H9 (cell line): ENCODE measurements at regions not wholly inside any gene's neighbourhood (a gene's known extent, or its start where the extent isn't known, plus 50 kb on each side); places are given as distances from the start of the nearest gene placed in this dataset.

Source experiments
- DNase-seq: peaks from one replicate; pipeline ENCODE4 v3.0.0-alpha.2; 2017
- H2AFZ ChIP-seq: one replicate; pipeline ENCODE4 v1.6.1; 2013; ENCODE audit warnings: mild to moderate bottlenecking, low read length, control low read depth, moderate library complexity
- H2AK5ac ChIP-seq: 2 replicates; pipeline ENCODE4 v1.6.1; 2013; ENCODE audit warnings: low read length, control low read depth, mixed read lengths; ENCODE audit not compliant: insufficient read length
- H2BK120ac ChIP-seq: one replicate; pipeline ENCODE4 v1.6.1; 2013; ENCODE audit warnings: low read depth, mild to moderate bottlenecking, low read length, control low read depth, inconsistent platforms; ENCODE audit not compliant: poor library complexity, severe bottlenecking
- H2BK12ac ChIP-seq: 2 replicates; pipeline ENCODE4 v1.6.1; 2013; ENCODE audit warnings: low read length, control low read depth, mixed read lengths, low read depth; ENCODE audit not compliant: insufficient read length
- H2BK15ac ChIP-seq: 2 replicates; pipeline ENCODE4 v1.6.1; 2013; ENCODE audit warnings: low read depth, low read length, control low read depth
- H2BK20ac ChIP-seq: one replicate; pipeline ENCODE4 v1.6.1; 2013; ENCODE audit warnings: low read depth, mild to moderate bottlenecking, low read length, control low read depth, inconsistent platforms; ENCODE audit not compliant: poor library complexity, severe bottlenecking
- H2BK5ac ChIP-seq: 2 replicates; pipeline ENCODE4 v1.6.1; 2013; ENCODE audit warnings: low read length, control low read depth, mixed read lengths; ENCODE audit not compliant: insufficient read length
- H3K14ac ChIP-seq: 2 replicates; pipeline ENCODE4 v1.6.1; 2013; ENCODE audit warnings: low read length, control low read depth; ENCODE audit not compliant: insufficient read depth
- H3K18ac ChIP-seq: 2 replicates; pipeline ENCODE4 v1.6.1; 2013; ENCODE audit warnings: low read depth, mild to moderate bottlenecking, mixed read lengths, low read length, control low read depth; ENCODE audit not compliant: insufficient read length
- H3K23ac ChIP-seq: 2 replicates; pipeline ENCODE4 v1.6.1; 2013; ENCODE audit warnings: low read length, control low read depth, mixed read lengths, low read depth; ENCODE audit not compliant: insufficient read length
- H3K23me2 ChIP-seq: 2 replicates; pipeline ENCODE4 v1.6.1; 2013; ENCODE audit warnings: low read depth, mild to moderate bottlenecking, mixed read lengths, low read length, control low read depth; ENCODE audit not compliant: insufficient read length, poor library complexity, severe bottlenecking
- H3K27ac ChIP-seq: 2 replicates; pipeline ENCODE4 v1.5.1; 2013; ENCODE audit warnings: low read length, control low read depth, mixed read lengths, low read depth; ENCODE audit not compliant: insufficient read length
- H3K27me3 ChIP-seq: 2 replicates; pipeline ENCODE4 v1.6.1; 2013; ENCODE audit warnings: low read length, control low read depth, inconsistent platforms; ENCODE audit not compliant: insufficient read depth
- H3K4ac ChIP-seq: 2 replicates; pipeline ENCODE4 v1.6.1; 2013; ENCODE audit warnings: low read depth, mild to moderate bottlenecking, control low read depth, inconsistent platforms, low read length, moderate library complexity
- H3K4me1 ChIP-seq: 2 replicates; pipeline ENCODE4 v1.6.1; 2013; ENCODE audit warnings: low read length, control low read depth, inconsistent platforms; ENCODE audit not compliant: insufficient read depth
- H3K4me2 ChIP-seq: 2 replicates; pipeline ENCODE4 v1.6.1; 2013; ENCODE audit warnings: low read length, control low read depth, mixed read lengths; ENCODE audit not compliant: insufficient read length, insufficient read depth
- H3K56ac ChIP-seq: 2 replicates; pipeline ENCODE4 v1.6.1; 2013; ENCODE audit warnings: low read depth, mild to moderate bottlenecking, mixed read lengths, low read length, control low read depth; ENCODE audit not compliant: insufficient read length
- H3K79me1 ChIP-seq: 2 replicates; pipeline ENCODE4 v1.6.1; 2013; ENCODE audit warnings: low read depth, mild to moderate bottlenecking, moderate library complexity, low read length, control low read depth, inconsistent platforms; ENCODE audit not compliant: insufficient read depth, poor library complexity, severe bottlenecking
- H3K79me2 ChIP-seq: 2 replicates; pipeline ENCODE4 v1.6.1; 2013; ENCODE audit warnings: low read length, control low read depth, inconsistent platforms; ENCODE audit not compliant: insufficient read depth
- H3K9ac ChIP-seq: 2 replicates; pipeline ENCODE4 v1.6.1; 2013; ENCODE audit warnings: low read length, control low read depth, mixed read lengths; ENCODE audit not compliant: insufficient read length; ENCODE audit errors: extremely low read depth
- H3K9me3 ChIP-seq: one replicate; pipeline ENCODE4 v1.6.1; 2013; ENCODE audit warnings: low read depth, low read length, inconsistent platforms; ENCODE audit not compliant: control insufficient read depth
- H3T11ph ChIP-seq: one replicate; pipeline ENCODE4 v1.6.1; 2013; ENCODE audit warnings: mild to moderate bottlenecking, low read length, control low read depth, inconsistent platforms
- H4K20me1 ChIP-seq: one replicate; pipeline ENCODE4 v1.6.1; 2013; ENCODE audit not compliant: control insufficient read depth, insufficient read length, insufficient read depth
- H4K5ac ChIP-seq: 2 replicates; pipeline ENCODE4 v1.6.1; 2013; ENCODE audit warnings: low read depth, mild to moderate bottlenecking, mixed read lengths, low read length, control low read depth; ENCODE audit not compliant: insufficient read length
- H4K8ac ChIP-seq: replicated peaks from 2 replicates; pipeline ENCODE4 v1.6.1; 2013; ENCODE audit warnings: low read length, control low read depth, mixed read lengths, low read depth; ENCODE audit not compliant: insufficient read length
- H4K91ac ChIP-seq: 2 replicates; pipeline ENCODE4 v1.6.1; 2013; ENCODE audit warnings: low read depth, mild to moderate bottlenecking, moderate library complexity, mixed read lengths, low read length, control low read depth; ENCODE audit not compliant: insufficient read length
- H3K27ac Mint-ChIP-seq, 3 experiments: 2 replicates in 2 of 3; 3 replicates in 1 of 3; pipeline ENCODE4 v1.8.0; 2020 to 2021; ENCODE audit warnings: mixed read lengths in 3 of 3, mild to moderate bottlenecking in 1 of 3, moderate library complexity in 1 of 3
- H3K27me3 Mint-ChIP-seq: 2 replicates; pipeline ENCODE4 v1.8.0; 2021; ENCODE audit warnings: low read depth, mild to moderate bottlenecking, moderate library complexity, mixed read lengths
- H3K36me3 Mint-ChIP-seq, 3 experiments: 2 replicates in 2 of 3; 3 replicates in 1 of 3; pipeline ENCODE4 v1.8.0; 2020 to 2021; ENCODE audit warnings: low read depth in 3 of 3, mixed read lengths in 3 of 3; ENCODE audit not compliant: insufficient read depth in 1 of 3
- H3K4me1 Mint-ChIP-seq, 2 experiments: 2 replicates each; pipeline ENCODE4 v1.8.0; 2020; ENCODE audit warnings: mixed read lengths in 2 of 2
- H3K4me3 Mint-ChIP-seq, 2 experiments: 2 replicates in 1 of 2; 3 replicates in 1 of 2; pipeline ENCODE4 v1.8.0; 2020 to 2021; ENCODE audit warnings: mild to moderate bottlenecking in 2 of 2, mixed read lengths in 2 of 2, moderate library complexity in 1 of 2
- H3K9me3 Mint-ChIP-seq, 2 experiments: 2 replicates in 1 of 2; 3 replicates in 1 of 2; pipeline ENCODE4 v1.8.0; 2020; ENCODE audit warnings: mild to moderate bottlenecking in 2 of 2, mixed read lengths in 2 of 2, moderate library complexity in 1 of 2
- CTCF ChIP-seq: fragments of 200-600 bp; sonication (generic); conservative IDR thresholded peaks from 3 replicates; pipeline ENCODE4 v1.8.0; 2021; ENCODE audit warnings: antibody characterized with exemption, mild to moderate bottlenecking
- WGBS: extraction: QIAGEN DNeasy Blood & Tissue Kit; methylation state at CpG from one replicate; pipeline ENCODE4 v1.1.7; 2013; ENCODE audit warnings: missing lambda C conversion rate, low lambda C conversion rate, mixed read lengths; ENCODE audit not compliant: insufficient read length; ENCODE audit errors: extremely low coverage; 5-methylcytosine and 5-hydroxymethylcytosine counted together

GRCh38 chr21:24148461-24148860 lies 1458.8 kb downstream of the MRPL39 start:
- Histone ChIP-seq H3T11ph (no peak overlapping the region), H2AFZ (no peak overlapping the region), H3K4me2 (no peak overlapping the region), H2AK5ac (no peak overlapping the region), H2BK15ac (no peak overlapping the region), H4K20me1 (no peaks in the 10 kb centered on the region), H3K4me1 (no peaks in the 10 kb centered on the region), H3K23ac (no peak overlapping the region), H3K9me3 (no peaks in the 10 kb centered on the region), H3K79me1 (no peaks in the 10 kb centered on the region), H3K27ac (no peak overlapping the region), H4K8ac (no peak overlapping the region), H3K27me3 (no peaks in the 10 kb centered on the region), H3K9ac (no peak overlapping the region), H3K79me2 (no peaks in the 10 kb centered on the region), H3K56ac (no peak overlapping the region), H2BK120ac (no peak overlapping the region), H3K14ac (no peak overlapping the region), H2BK5ac (no peak overlapping the region), H3K23me2 (no peaks in the 10 kb centered on the region), H2BK12ac (no peak overlapping the region), H4K91ac (no peak overlapping the region), H4K5ac (no peak overlapping the region), H3K4ac (no peak overlapping the region), H2BK20ac (no peak overlapping the region), H3K18ac (no peak overlapping the region)
- Mint-ChIP-seq H3K9me3 (peaks cover 27 to 29% of the 10 kb centered on the region in 2 experiments), H3K27me3 (no peaks in the 10 kb centered on the region), H3K4me1 (no peaks in the 10 kb centered on the region), H3K4me3 (no peak overlapping the region), H3K27ac (no peak overlapping the region), H3K36me3 (peaks cover 0 to 5% (median 0%) of the 10 kb centered on the region in 3 experiments; a peak in 1 of 7 replicates)
- no peak for DNase-seq
- no peak for TF ChIP-seq CTCF
- WGBS, result no CpG with 5 or more reads among the region's 2 CpGs
